ENCODE measurements at regions not wholly inside any gene's neighbourhood (a gene's known extent, or its start where the extent isn't known, plus 50 kb on each side); places are given as distances from the start of the nearest gene placed in this dataset.

DNA sequence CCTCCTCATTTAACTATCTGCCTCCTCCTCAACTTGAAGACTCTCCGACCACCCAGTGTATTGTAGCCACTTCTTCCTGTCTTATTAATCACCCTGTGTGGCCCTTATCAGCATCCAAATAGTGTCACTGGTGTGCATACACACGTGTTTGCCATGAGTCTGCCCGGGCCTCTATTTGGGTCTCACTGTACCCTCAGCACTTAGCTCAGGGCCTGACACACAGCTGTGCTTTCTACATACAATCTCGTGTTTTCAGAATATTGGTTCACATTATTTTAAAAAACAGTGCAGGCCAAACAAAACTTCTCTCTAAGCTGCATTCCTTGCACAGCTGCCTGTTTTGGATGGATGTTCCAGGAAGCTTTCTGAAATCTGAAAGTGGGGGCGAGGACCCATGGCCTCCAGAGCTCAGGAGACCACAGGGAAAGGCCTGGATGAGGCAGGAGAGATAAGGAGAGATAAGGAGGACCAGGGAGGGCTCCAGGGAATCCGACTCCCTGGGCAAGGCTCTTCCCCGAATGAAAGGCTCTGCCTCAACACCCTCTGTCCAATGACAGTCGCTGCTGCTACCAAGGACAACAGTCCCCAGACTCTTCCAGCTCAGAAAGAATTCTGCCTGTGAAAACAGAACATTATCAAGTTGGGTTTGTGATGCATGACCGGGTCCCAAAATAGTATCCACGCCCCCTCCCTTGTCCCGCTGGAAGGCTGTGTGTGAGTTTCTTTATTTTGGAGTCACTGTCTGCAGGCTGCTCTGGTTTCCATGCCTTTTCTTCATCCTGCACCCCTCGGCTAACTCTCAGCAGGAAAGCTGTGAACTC lies 255.6 kb downstream of the NSG2 start:
- no peaks in the 10 kb centered on the region for H3K4me1 Mint-ChIP-seq
- peaks cover 0 to 12% (median 2%) of the 10 kb centered on the region in 3 donors for H3K9me3 Mint-ChIP-seq
- no peaks in the 10 kb centered on the region for H3K36me3 Mint-ChIP-seq
- H3K4me3 Mint-ChIP-seq: no peak overlapping the region
- peaks cover 6% of the 10 kb centered on the region for H3K27me3 Mint-ChIP-seq
- H3K27ac Mint-ChIP-seq: no peak overlapping the region

GRCh38 chr5:174301848-174302625 lies 256.5 kb downstream of the NSG2 start:
- no peak overlapping the region for H3K4me3 Mint-ChIP-seq
- no peaks in the 10 kb centered on the region for H3K36me3 Mint-ChIP-seq
- H3K27me3 Mint-ChIP-seq: peaks cover 6% of the 10 kb centered on the region
- H3K27ac Mint-ChIP-seq: no peak overlapping the region
- H3K4me1 Mint-ChIP-seq: no peaks in the 10 kb centered on the region
- peaks cover 0 to 10% (median 2%) of the 10 kb centered on the region in 3 donors for H3K9me3 Mint-ChIP-seq

DNA sequence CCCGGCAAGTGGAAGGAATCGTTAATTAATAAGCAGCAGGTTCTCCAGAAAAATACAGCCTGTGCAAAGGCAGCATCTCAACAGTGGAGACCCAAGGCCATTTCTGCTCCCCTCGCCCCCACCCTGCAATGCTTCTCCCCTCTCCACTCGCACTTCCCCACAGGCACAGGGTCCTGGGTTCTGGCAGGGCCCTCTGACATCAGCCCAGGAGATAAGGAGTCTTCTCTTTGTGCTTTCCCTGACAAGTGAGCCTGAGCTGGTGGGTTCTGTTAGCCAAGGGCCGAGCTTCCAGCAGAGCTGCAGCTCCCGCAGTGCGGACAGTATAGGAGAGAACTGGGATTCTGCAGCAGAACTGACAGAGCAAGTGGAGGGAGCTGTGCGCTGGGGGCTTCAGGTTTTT lies 257.5 kb downstream of the NSG2 start:
- H3K4me1 Mint-ChIP-seq: no peaks in the 10 kb centered on the region
- no peak overlapping the region for H3K27ac Mint-ChIP-seq
- no peak overlapping the region for H3K4me3 Mint-ChIP-seq
- peaks cover 6% of the 10 kb centered on the region for H3K27me3 Mint-ChIP-seq
- no peaks in the 10 kb centered on the region for H3K36me3 Mint-ChIP-seq
- peaks cover 0 to 13% (median 2%) of the 10 kb centered on the region in 3 donors for H3K9me3 Mint-ChIP-seq

GRCh38 chr5:174303437-174304045 lies 258.0 kb downstream of the NSG2 start:
- no peak overlapping the region for H3K27ac Mint-ChIP-seq
- no peaks in the 10 kb centered on the region for H3K36me3 Mint-ChIP-seq
- H3K27me3 Mint-ChIP-seq: peaks cover 6% of the 10 kb centered on the region
- H3K9me3 Mint-ChIP-seq: peaks cover 0 to 13% (median 2%) of the 10 kb centered on the region in 3 donors
- no peaks in the 10 kb centered on the region for H3K4me1 Mint-ChIP-seq
- no peak overlapping the region for H3K4me3 Mint-ChIP-seq

DNA sequence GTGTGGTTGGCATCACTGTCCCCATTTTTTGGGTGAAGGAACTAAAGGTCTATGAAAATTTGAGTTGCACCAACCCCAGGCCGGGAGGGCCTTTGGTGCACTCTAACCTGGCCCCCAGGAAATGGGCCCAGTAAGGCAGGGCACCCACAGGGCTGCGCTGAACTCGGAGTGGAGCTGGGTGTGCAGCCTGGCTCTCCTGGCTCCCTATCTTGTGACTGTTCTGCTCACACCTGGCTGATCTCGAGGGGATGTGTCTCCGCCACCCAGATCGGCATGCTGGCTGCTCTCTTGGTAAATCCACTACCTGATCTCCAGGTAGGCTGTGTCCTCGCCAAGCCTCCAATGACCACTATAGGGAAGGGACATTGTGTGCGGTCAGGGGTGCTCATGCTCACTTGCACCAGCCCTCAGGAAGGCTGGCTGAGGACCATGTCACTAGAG lies 259.8 kb downstream of the NSG2 start:
- Mint-ChIP-seq H3K9me3 (peaks cover 0 to 11% (median 0%) of the 10 kb centered on the region in 3 donors), H3K4me3 (no peak overlapping the region), H3K27ac (peak overlapping the region in 1 of 3 donors; percentile 92), H3K4me1 (no peaks in the 10 kb centered on the region), H3K36me3 (no peaks in the 10 kb centered on the region), H3K27me3 (peaks cover 4% of the 10 kb centered on the region)

DNA sequence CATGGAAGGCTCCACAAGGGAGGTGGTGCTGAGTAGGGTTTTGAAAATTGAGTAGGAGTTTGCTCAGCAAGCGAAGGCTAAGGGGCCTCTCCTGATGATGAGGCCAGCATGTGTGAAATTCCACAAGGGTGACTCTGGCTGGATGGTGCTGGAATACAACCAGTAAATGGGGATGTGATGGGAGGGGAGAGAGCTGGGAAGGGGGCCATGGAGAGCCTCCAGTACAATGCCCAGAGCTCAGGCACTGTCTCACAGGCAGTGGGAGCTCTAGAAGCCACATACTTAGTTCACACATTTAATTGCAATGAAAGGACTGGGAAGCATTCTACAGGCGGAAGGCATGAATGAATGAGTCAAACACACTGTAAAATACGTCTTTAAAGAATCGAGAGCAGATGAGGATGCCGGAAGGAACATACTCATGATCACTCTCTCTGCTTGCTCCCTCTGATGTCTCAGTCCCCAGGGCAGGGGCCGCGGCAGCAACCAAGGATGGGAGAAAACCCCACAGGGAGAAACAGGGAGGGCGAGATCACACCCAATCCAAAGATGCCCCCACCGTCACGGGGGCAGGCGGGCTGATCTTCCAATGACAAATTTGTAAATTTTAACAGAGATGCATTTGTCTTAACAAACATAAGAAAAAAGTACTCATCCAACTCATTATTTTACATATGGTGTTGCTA lies 261.0 kb downstream of the NSG2 start:
- Mint-ChIP-seq H3K9me3 (peaks cover 0 to 11% (median 0%) of the 10 kb centered on the region in 3 donors), H3K36me3 (no peaks in the 10 kb centered on the region), H3K4me1 (peaks cover 0 to 2% (median 0%) of the 10 kb centered on the region in 3 donors), H3K4me3 (no peak overlapping the region), H3K27me3 (peaks cover 10% of the 10 kb centered on the region), H3K27ac (peak overlapping the region in 1 of 3 donors; percentile 92)

- H3K36me3 Mint-ChIP-seq: no peaks in the 10 kb centered on the region
- H3K27ac Mint-ChIP-seq: no peak overlapping the region
- no peak overlapping the region for H3K4me3 Mint-ChIP-seq
These were observed 261.5 kb downstream of the NSG2 start for GRCh38 chr5:174307031-174307408.

GRCh38 chr5:174307656-174308271 lies 262.3 kb downstream of the NSG2 start:
- H3K27me3 Mint-ChIP-seq: peaks cover 13% of the 10 kb centered on the region
- no peak overlapping the region for H3K4me3 Mint-ChIP-seq
- no peak overlapping the region for H3K27ac Mint-ChIP-seq
- peaks cover 0 to 3% (median 2%) of the 10 kb centered on the region in 3 donors for H3K4me1 Mint-ChIP-seq
- H3K9me3 Mint-ChIP-seq: peaks cover 0 to 10% (median 0%) of the 10 kb centered on the region in 3 donors
- no peaks in the 10 kb centered on the region for H3K36me3 Mint-ChIP-seq

More at GRCh38 chr5:174307031-174307408, 261.5 kb downstream of the NSG2 start:
- Mint-ChIP-seq H3K9me3 (peaks cover 0 to 11% (median 0%) of the 10 kb centered on the region in 3 donors), H3K4me1 (peaks cover 0 to 2% (median 0%) of the 10 kb centered on the region in 3 donors), H3K27me3 (peaks cover 10% of the 10 kb centered on the region)

GRCh38 chr5:174309131-174309795 lies 263.8 kb downstream of the NSG2 start:
- peaks cover 0 to 7% (median 0%) of the 10 kb centered on the region in 3 donors for H3K9me3 Mint-ChIP-seq
- no peaks in the 10 kb centered on the region for H3K36me3 Mint-ChIP-seq
- no peak overlapping the region for H3K27ac Mint-ChIP-seq
- H3K27me3 Mint-ChIP-seq: peaks cover 22% of the 10 kb centered on the region
- H3K4me3 Mint-ChIP-seq: no peak overlapping the region
- peaks cover 0 to 3% (median 2%) of the 10 kb centered on the region in 3 donors for H3K4me1 Mint-ChIP-seq

- Mint-ChIP-seq H3K27ac (no peak overlapping the region), H3K36me3 (no peaks in the 10 kb centered on the region), H3K27me3 (peaks cover 24% of the 10 kb centered on the region), H3K4me3 (no peak overlapping the region), H3K9me3 (peaks cover 0 to 7% (median 0%) of the 10 kb centered on the region in 3 donors), H3K4me1 (peaks cover 0 to 3% (median 2%) of the 10 kb centered on the region in 3 donors)
These were observed 264.7 kb downstream of the NSG2 start for GRCh38 chr5:174310243-174310642.

DNA sequence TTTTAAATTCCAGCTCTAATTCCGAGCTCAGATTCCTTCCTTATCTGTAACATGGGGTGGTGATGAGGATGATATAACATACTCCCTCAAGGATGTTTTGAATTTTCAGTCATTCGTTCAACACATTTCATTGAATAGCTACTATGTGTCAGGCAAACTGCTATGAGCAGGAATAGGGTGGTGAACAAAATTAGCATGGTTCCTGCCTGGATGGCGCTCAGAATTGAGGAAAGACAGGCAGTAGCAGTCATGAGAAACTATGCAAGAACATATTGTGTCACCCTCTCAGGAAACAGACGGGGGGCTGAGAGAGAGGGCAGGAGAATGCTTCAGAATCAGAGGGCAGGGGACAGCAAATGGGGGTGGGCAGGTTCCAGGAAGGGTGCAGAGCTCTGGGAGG lies 265.2 kb downstream of the NSG2 start:
- H3K27ac Mint-ChIP-seq: no peak overlapping the region
- H3K4me3 Mint-ChIP-seq: no peak overlapping the region
- H3K9me3 Mint-ChIP-seq: peaks cover 0 to 6% (median 0%) of the 10 kb centered on the region in 3 donors
- peaks cover 0 to 3% (median 2%) of the 10 kb centered on the region in 3 donors for H3K4me1 Mint-ChIP-seq
- H3K27me3 Mint-ChIP-seq: peaks cover 26% of the 10 kb centered on the region
- H3K36me3 Mint-ChIP-seq: no peaks in the 10 kb centered on the region

- Mint-ChIP-seq H3K4me3 (no peak overlapping the region), H3K9me3 (peaks cover 0 to 3% (median 0%) of the 10 kb centered on the region in 3 donors), H3K27me3 (peaks cover 24% of the 10 kb centered on the region), H3K27ac (no peak overlapping the region), H3K4me1 (peaks cover 0 to 3% (median 2%) of the 10 kb centered on the region in 3 donors), H3K36me3 (no peaks in the 10 kb centered on the region)
These were observed 265.6 kb downstream of the NSG2 start for GRCh38 chr5:174311121-174311520.

DNA sequence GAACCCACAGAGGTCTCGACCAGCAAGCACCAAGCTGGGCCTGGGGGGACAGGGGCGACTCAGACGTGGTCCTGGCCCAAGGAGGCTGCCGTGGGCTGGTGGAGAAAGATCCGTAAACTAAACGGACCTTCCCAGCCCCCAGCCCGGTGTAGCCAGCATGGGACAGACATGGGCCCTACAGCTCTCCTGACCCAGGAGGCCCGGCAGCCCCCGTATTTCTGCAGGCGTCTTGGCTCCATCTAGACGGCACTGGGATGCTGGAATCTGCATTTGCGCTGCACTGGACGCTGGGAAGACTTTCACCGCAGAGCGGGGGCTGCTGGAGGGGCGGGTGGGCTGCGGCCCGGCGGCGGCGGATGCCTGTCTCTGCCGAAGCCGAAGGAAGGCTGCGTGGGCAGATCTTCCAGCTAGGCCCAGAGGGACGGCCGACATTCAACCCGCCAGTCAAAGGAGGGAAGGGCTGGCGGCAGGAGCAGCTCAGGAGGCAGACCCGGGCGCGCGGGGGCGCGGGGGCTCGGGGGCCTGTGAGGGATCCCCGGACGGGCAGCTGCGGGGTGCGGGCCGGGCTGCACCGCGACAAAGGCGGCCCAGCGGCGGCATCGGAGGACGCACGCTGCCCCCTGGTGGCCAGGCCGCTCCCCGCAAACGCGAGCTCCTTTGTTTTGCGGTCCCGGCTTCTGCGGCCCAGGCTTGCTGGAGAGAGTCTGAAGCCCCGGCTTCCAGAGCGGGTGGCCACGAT lies 266.2 kb downstream of the NSG2 start:
- Mint-ChIP-seq H3K4me3 (no peak overlapping the region), H3K27me3 (peaks cover 24% of the 10 kb centered on the region), H3K27ac (no peak overlapping the region)

More for the DNA sequence above, 266.2 kb downstream of the NSG2 start:
- peaks cover 0 to 3% (median 0%) of the 10 kb centered on the region in 3 donors for H3K9me3 Mint-ChIP-seq
- peaks cover 0 to 3% (median 2%) of the 10 kb centered on the region in 3 donors for H3K4me1 Mint-ChIP-seq
- H3K36me3 Mint-ChIP-seq: no peaks in the 10 kb centered on the region

Data from IgD-negative memory B cell (primary cell).